SK-N-SH (cell line): ENCODE measurements at regions not wholly inside any gene's neighbourhood (a gene's known extent, or its start where the extent isn't known, plus 50 kb on each side); places are given as distances from the start of the nearest gene placed in this dataset.
"Not testable (repeated sequence)": the region's sequence is repeated elsewhere in the genome, so short reads cannot be mapped to it uniquely, and the experiment has no call there.

ENCODE experiments used
- CTCF ChIA-PET: fragments of 300-600, 350-600 bp; formaldehyde crosslinking; extraction: SDS; loops from one replicate; lab custom pipeline; 2021; lab: Yijun Ruan, JAX
- POLR2A ChIA-PET: fragments of 350-600 bp; sonication (Branson Sonifier 250); formaldehyde crosslinking; extraction: SDS; loops from one replicate; lab custom pipeline; 2020; ENCODE audit warnings: antibody characterized with exemption, inconsistent platforms; lab: Yijun Ruan, JAX
- DNase-seq: peaks from one replicate; pipeline ENCODE4 v3.0.0; 2012
- H2AFZ ChIP-seq: fragments of 200-600 bp; sonication (generic); 2 replicates; pipeline ENCODE4 v1.8.1; 2016; ENCODE audit warnings: antibody characterized with exemption, mild to moderate bottlenecking, low read depth
- H3F3A ChIP-seq: fragments of 200-600 bp; sonication (generic); replicated peaks from 2 replicates; pipeline ENCODE3; 2016; ENCODE audit warnings: antibody characterized with exemption, mild to moderate bottlenecking; ENCODE audit not compliant: insufficient read depth
- H3K27ac ChIP-seq, 2 experiments: fragments of 200-500 bp in 1 of 2; fragments of 200-600 bp in 1 of 2; sonication (Bioruptor generic) in 1 of 2; sonication (generic), shearing (Covaris generic) in 1 of 2; 2 replicates each; pipeline versions ENCODE4 v1.5.1 to v1.6.1; 2014 to 2016; ENCODE audit warnings: low read depth in 2 of 2, inconsistent platforms in 1 of 2, low read length in 1 of 2, mild to moderate bottlenecking in 1 of 2, mixed read lengths in 1 of 2
- H3K27me3 ChIP-seq: fragments of 200-600 bp; sonication (generic), shearing (Covaris generic); 2 replicates; pipeline ENCODE4 v1.6.1; 2016; ENCODE audit warnings: mixed run types; ENCODE audit not compliant: insufficient read depth
- H3K36me3 ChIP-seq, 2 experiments: fragments of 200-500 bp in 1 of 2; fragments of 200-600 bp in 1 of 2; sonication (Bioruptor generic) in 1 of 2; sonication (generic) in 1 of 2; replicated peaks in 1 of 2; 2 replicates each; pipeline versions ENCODE3 to v1.5.1; 2014 to 2016; ENCODE audit warnings: low read length in 1 of 2, mild to moderate bottlenecking in 1 of 2; ENCODE audit not compliant: insufficient read depth in 2 of 2, control insufficient read depth in 1 of 2
- H3K4me1 ChIP-seq, 2 experiments: fragments of 200-500 bp in 1 of 2; fragments of 200-600 bp in 1 of 2; sonication (Bioruptor generic) in 1 of 2; sonication (generic), shearing (Covaris generic) in 1 of 2; 2 replicates each; pipeline versions ENCODE4 v1.5.1 to v1.6.1; 2014 to 2016; ENCODE audit warnings: low read depth in 1 of 2, low read length in 1 of 2, mixed run types in 1 of 2; ENCODE audit not compliant: insufficient read depth in 2 of 2, control insufficient read depth in 1 of 2
- H3K4me2 ChIP-seq: fragments of 200-600 bp; sonication (generic), shearing (Covaris generic); 2 replicates; pipeline ENCODE4 v1.6.1; 2017; ENCODE audit warnings: mixed run types
- H3K4me3 ChIP-seq, 2 experiments: fragments of 200-500 bp in 1 of 2; fragments of 200-600 bp in 1 of 2; sonication (Bioruptor generic) in 1 of 2; sonication (generic), shearing (Covaris generic) in 1 of 2; 2 replicates each; pipeline versions ENCODE4 v1.5.1 to v1.8.1; 2014 to 2016; ENCODE audit warnings: low read depth in 2 of 2, inconsistent platforms in 1 of 2, low read length in 1 of 2, mild to moderate bottlenecking in 1 of 2, mixed read lengths in 1 of 2, moderate library complexity in 1 of 2
- H3K79me2 ChIP-seq: fragments of 200-600 bp; sonication (generic); 2 replicates; pipeline ENCODE4 v1.8.1; 2017; ENCODE audit warnings: mild to moderate bottlenecking; ENCODE audit not compliant: insufficient read depth
- H3K9ac ChIP-seq: fragments of 200-600 bp; sonication (generic); 2 replicates; pipeline ENCODE4 v1.6.1; 2017; ENCODE audit warnings: mixed run types
- H3K9me2 ChIP-seq: fragments of 200-600 bp; sonication (generic); 2 replicates; pipeline ENCODE4 v1.6.1; 2017; ENCODE audit warnings: mixed run types
- H3K9me3 ChIP-seq: fragments of 200-600 bp; sonication (generic); 2 replicates; pipeline ENCODE4 v1.6.1; 2017; ENCODE audit warnings: mixed run types, mild to moderate bottlenecking, moderate library complexity
- H4K20me1 ChIP-seq: fragments of 200-600 bp; sonication (generic); 2 replicates; pipeline ENCODE4 v1.6.1; 2017; ENCODE audit warnings: mild to moderate bottlenecking, mixed run types; ENCODE audit not compliant: insufficient read depth
- WGBS: methylation state at CpG from one replicate; pipeline ENCODE4 v1.1.6; 2017; ENCODE audit warnings: low lambda C conversion rate; 5-methylcytosine and 5-hydroxymethylcytosine counted together

DNA sequence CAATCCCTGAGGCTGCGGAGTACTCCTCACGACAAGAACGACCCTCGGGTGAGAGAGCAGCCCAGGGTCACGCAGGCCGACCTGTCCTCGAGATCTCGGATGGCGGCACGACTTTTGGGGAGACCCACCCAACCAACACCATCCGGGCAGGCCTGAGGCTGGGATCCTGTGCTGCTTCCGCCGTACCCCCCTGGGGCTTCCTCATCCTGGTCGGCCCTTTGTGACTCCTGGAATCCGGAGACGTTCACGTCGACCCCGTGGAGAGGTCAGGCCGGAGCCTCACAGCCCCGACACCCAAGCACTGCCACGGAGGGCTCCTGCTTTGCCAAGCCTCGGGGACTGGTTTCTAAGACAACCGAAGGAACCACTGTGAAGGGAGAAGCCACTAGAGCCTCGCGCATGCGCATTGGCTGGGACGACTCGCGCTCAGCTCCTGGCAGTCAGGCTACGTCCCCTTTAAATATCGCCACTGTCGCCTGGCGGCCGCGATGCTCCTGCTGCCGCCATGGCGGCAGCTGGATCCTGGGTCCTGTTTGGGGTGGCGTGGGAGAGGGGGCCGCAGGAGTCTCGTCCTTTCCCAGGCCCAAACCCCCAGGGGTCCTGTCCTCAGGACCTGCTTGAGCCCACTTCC lies 136.2 kb upstream of the ANKRD20A1 start:
- no CpG with 5 or more reads among the region's 41 CpGs for WGBS
- H3K9ac ChIP-seq, result not testable (repeated sequence)

DNA sequence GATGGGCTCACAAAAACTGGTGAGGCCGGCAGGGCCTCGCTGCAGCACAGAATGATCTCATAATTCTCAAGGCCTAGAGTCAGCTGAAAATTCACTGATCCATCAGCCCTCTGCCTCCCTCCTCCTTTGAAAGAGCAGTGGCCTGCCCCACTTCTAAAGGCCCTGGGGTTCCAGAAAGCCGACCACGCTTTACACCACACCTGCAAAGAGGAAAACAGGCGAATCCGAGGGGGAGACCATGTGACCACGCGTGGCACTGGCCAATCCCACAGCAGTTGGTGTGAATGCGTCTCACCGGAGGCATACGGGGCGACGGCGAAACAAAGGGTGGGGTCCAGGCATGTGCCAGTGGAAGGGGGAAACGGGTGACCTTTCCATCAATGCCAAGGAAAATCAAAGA lies 135.5 kb upstream of the ANKRD20A1 start:
- H3K27ac ChIP-seq, H3K9me2 ChIP-seq, H4K20me1 ChIP-seq, H3F3A ChIP-seq, H3K4me1 ChIP-seq, H3K9me3 ChIP-seq, H3K9ac ChIP-seq, H3K27me3 ChIP-seq, POLR2A ChIA-PET, H3K36me3 ChIP-seq, CTCF ChIA-PET, H3K79me2 ChIP-seq, DNase-seq, H2AFZ ChIP-seq: not testable (repeated sequence)
- Histone ChIP-seq H3K4me3 (peak overlapping the region in 1 of 2 experiments; percentile 40; a peak in 2 of 4 replicates), H3K4me2 (peak overlapping the region; percentile 50; the same call in 1 of the 2 replicates)
- whole genome bisulfite sequencing, result 0% methylated on average over 2 of the region's 15 CpGs

More for the DNA sequence above, 136.2 kb upstream of the ANKRD20A1 start:
- H3F3A ChIP-seq, H3K79me2 ChIP-seq, H3K27me3 ChIP-seq, DNase-seq, H3K4me2 ChIP-seq, H3K4me3 ChIP-seq, H2AFZ ChIP-seq, H3K27ac ChIP-seq, H3K9me3 ChIP-seq, POLR2A ChIA-PET, CTCF ChIA-PET, H3K4me1 ChIP-seq, H3K9me2 ChIP-seq, H3K36me3 ChIP-seq, H4K20me1 ChIP-seq: not testable (repeated sequence)

- H3K27me3 ChIP-seq, H3K4me3 ChIP-seq, H3K27ac ChIP-seq, H3K9me3 ChIP-seq, H3K4me1 ChIP-seq, H3K36me3 ChIP-seq, POLR2A ChIA-PET, H3K9me2 ChIP-seq, H3K9ac ChIP-seq, H2AFZ ChIP-seq, DNase-seq, H4K20me1 ChIP-seq, H3K79me2 ChIP-seq, CTCF ChIA-PET, H3K4me2 ChIP-seq, H3F3A ChIP-seq: not testable (repeated sequence)
- 95% methylated on average over 4 of the region's 11 CpGs for WGBS
Observed at GRCh38 chr9:67724885-67725284, 133.8 kb upstream of the ANKRD20A1 start.

GRCh38 chr9:67726213-67726988 lies 132.3 kb upstream of the ANKRD20A1 start:
- DNase-seq, POLR2A ChIA-PET, H3K4me1 ChIP-seq, H3K27me3 ChIP-seq, H3K9me3 ChIP-seq, H3F3A ChIP-seq, H3K9ac ChIP-seq, H4K20me1 ChIP-seq, H3K27ac ChIP-seq, CTCF ChIA-PET, H3K36me3 ChIP-seq, H3K9me2 ChIP-seq, H3K79me2 ChIP-seq, H3K4me2 ChIP-seq, H2AFZ ChIP-seq: not testable (repeated sequence)
- peak overlapping the region in 1 of 2 experiments; percentile 25; a peak in 1 of 4 replicates for H3K4me3 ChIP-seq
- 5% methylated on average over 12 of the region's 58 CpGs for WGBS

- H3K9me3 ChIP-seq, H3F3A ChIP-seq, CTCF ChIA-PET, H3K4me2 ChIP-seq, H3K4me3 ChIP-seq, H3K9ac ChIP-seq, H2AFZ ChIP-seq, POLR2A ChIA-PET, H4K20me1 ChIP-seq, H3K9me2 ChIP-seq, H3K79me2 ChIP-seq, DNase-seq, H3K27ac ChIP-seq, H3K36me3 ChIP-seq, H3K4me1 ChIP-seq, H3K27me3 ChIP-seq: not testable (repeated sequence)
- 0% methylated on average over 1 of the region's 4 CpGs for whole genome bisulfite sequencing
Observed at GRCh38 chr9:67763133-67763532, 95.6 kb upstream of the ANKRD20A1 start.

- H3K27me3 ChIP-seq, H3K79me2 ChIP-seq, H2AFZ ChIP-seq, H4K20me1 ChIP-seq, CTCF ChIA-PET, H3K9me2 ChIP-seq, POLR2A ChIA-PET, H3K36me3 ChIP-seq, H3K9ac ChIP-seq, H3K4me3 ChIP-seq, H3K4me2 ChIP-seq, DNase-seq, H3K4me1 ChIP-seq, H3K27ac ChIP-seq, H3F3A ChIP-seq, H3K9me3 ChIP-seq: not testable (repeated sequence)
- WGBS, result 0% methylated on average over 2 of the region's 3 CpGs
Observed at GRCh38 chr9:67771807-67772206, 86.9 kb upstream of the ANKRD20A1 start.
